GM12865 (cell line): ENCODE measurements at regions not wholly inside any gene's neighbourhood (a gene's known extent, or its start where the extent isn't known, plus 50 kb on each side); places are given as distances from the start of the nearest gene placed in this dataset.

Experiments used
- DNase-seq: peaks from one replicate; pipeline ENCODE4 v3.0.0; 2010; ENCODE audit warnings: low read depth
- H3K4me3 ChIP-seq: 2 replicates; pipeline ENCODE4 v1.5.1; 2011; ENCODE audit warnings: mild to moderate bottlenecking, low read depth, low read length, control low read depth
- TF ChIP-seq, protein P1 (sequence below): IDR thresholded peaks from 2 replicates; pipeline ENCODE4 v1.5.1; 2011; ENCODE audit warnings: low read length, control low read depth, low read depth, inconsistent platforms; ENCODE audit not compliant: insufficient read depth; ENCODE audit errors: missing control alignments

DNA sequence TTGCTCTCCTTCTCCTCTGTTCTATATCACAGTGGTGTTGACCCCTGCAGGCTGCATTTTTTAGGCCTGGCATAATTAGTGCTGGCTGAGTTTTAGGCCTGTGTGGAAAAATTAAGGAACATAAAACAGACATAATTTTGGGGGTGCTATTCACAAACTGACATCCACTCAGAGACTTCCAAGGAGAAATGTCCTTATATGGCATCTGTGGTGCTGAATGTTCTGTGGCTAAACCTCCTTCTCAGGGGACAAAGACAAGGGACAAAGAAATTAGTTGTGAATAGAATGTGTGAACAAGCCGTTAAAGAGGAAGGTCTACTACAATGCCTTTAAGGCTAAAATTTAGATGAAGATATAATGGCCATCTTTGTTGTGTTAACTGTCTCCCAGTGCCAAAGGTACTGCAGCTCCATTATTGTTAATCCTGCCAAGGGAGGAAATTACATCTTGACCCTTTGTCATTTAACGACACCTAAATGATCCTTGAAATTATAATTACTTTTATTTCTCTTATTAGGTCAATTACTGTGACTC, 870.0 kb upstream of the CHAC2 start:
- H3K4me3 ChIP-seq: no peak overlapping the region
- DNase-seq: no peak
- TF ChIP-seq, protein P1, sequence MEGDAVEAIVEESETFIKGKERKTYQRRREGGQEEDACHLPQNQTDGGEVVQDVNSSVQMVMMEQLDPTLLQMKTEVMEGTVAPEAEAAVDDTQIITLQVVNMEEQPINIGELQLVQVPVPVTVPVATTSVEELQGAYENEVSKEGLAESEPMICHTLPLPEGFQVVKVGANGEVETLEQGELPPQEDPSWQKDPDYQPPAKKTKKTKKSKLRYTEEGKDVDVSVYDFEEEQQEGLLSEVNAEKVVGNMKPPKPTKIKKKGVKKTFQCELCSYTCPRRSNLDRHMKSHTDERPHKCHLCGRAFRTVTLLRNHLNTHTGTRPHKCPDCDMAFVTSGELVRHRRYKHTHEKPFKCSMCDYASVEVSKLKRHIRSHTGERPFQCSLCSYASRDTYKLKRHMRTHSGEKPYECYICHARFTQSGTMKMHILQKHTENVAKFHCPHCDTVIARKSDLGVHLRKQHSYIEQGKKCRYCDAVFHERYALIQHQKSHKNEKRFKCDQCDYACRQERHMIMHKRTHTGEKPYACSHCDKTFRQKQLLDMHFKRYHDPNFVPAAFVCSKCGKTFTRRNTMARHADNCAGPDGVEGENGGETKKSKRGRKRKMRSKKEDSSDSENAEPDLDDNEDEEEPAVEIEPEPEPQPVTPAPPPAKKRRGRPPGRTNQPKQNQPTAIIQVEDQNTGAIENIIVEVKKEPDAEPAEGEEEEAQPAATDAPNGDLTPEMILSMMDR: no peak

DNA sequence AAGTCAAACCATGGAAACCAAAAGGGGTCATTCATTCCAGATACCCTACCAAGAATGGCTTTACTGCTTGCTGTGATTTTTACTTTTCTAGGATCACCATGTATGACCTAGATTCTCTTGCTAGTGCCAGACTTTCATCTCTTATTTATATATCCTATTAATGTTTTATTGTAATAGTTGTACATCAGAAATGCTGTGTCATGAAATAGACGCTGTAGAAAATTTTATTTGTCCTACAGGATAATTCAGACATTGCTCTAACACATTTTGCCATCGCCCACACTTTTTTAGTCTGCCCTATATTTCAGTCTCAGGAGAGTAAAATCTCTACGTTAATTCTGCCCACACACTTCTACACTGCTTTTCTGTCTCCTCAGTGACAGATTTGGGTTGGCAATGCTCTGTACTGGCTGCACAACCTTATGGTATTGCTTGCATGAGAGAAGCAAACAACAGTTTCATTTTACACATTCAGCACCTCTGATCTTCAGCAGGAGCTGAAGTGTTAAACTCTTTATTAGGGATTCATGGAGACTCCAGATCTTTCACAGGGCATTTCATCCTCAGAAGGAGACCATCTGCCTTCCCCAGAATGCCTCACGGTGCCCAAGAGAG, 871.8 kb upstream of the CHAC2 start:
- no peak for DNase-seq
- H3K4me3 ChIP-seq: no peak overlapping the region
- TF ChIP-seq, protein P1: no peak

DNA sequence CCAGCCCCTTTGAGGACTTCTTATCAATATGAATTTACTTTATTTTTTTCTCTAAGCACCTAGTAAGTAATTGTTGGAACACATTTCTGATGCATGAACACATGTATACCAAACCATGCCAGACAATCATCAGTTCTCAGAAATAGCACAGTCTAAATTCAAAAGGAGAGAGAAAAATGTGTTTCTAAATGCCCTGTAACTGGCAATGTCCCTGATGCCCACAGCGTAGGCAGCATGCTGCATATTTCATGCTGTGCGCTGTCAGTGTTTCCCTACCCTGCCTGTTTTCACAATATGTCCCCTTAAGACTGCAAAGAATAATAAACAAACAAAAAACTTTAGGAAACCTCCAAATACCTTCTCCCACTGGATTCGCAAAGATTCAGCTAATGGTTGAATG, 881.0 kb upstream of the CHAC2 start:
- TF ChIP-seq, protein P1: no peak
- H3K4me3 ChIP-seq: no peak overlapping the region
- DNase-seq: no peak

DNA sequence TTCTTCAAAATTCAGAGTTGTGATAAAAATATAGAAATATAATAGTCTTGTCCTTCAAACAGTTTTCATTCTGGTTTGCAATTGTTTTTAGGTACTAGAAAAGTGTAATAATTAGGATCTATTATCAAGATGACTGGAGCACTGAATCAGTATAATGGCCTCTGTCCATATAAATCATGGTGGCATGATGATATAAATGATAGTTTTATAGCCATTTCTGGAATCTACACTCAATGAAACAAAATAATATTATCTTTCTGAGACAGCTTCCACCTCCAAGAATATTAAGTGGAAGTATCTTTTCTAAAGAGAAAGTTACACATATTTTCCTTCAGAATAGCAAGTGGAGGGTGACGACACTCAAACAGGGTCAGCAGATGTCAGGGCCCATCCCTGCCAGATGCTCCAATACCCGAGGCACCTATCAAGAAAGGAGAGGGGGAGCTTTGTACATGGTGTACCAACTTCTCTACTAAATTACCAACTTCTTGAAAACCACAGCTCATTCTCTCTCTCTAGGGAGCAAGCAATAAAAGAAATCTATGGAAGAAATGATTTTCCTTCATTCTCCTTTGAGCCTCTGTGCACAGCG, 882.7 kb upstream of the CHAC2 start:
- TF ChIP-seq, protein P1: no peak
- DNase-seq: no peak
- no peak overlapping the region for H3K4me3 ChIP-seq

DNA sequence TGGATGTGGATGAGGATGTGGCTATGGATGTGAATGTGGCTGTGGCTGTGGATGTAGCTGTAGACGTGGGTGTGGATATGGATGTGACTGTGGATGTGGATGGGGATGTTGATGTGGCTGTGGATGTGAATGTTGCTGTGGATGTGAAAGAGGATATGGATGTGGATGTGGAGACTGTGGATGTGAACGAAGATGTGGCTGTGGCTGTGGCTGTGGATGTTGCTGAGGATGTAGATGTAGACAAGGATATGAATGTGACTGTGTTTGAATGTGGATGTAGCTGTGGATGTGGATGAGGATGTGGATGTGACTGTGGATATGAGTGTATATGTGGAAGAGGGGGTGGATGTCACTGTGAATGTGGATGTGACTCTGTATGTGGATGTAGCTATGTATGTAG, 884.6 kb upstream of the CHAC2 start:
- DNase-seq: no peak
- TF ChIP-seq, protein P1: no peak
- H3K4me3 ChIP-seq: no peak overlapping the region

DNA sequence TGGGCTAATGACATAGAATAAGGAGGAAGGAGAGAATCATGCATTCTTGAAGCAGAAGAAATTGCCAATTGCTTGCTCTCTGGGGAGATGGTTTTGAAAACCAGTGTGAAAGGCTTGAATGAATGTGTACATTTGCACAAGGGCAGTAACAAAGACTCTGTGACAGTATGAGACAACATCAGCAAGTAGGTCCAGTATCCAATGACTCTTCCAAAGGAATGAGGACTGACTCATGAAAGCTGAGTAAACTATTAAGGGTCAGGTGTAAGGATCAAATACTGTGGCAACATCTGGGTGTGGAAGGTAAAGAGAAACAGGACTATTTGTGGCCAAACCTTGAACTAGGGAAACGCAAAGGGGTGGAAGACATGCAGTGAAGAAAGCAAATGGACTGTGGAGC, 886.0 kb upstream of the CHAC2 start:
- TF ChIP-seq, protein P1: no peak
- DNase-seq: no peak
- no peak overlapping the region for H3K4me3 ChIP-seq

DNA sequence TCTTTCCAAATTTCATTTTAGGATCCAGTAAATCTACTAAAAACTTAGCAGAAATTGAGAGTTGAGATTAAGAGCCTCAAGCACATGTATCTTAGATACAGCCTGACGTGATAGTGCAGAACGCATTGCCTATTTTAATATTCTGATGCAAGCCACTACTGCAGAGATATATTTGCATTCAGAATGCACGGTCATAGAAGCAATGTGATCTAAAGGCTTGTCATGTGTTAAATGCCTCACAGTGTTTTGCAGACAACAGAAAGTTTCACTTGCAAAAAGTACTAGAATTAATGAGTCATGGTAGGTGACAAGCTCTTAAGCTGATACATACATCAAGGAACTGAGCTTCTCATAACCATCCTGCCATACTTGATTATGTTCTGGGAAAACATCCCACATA, 886.7 kb upstream of the CHAC2 start:
- TF ChIP-seq, protein P1: no peak

More for the DNA sequence above, 886.7 kb upstream of the CHAC2 start:
- H3K4me3 ChIP-seq: no peak overlapping the region
- no peak for DNase-seq
